Body of pancreas (tissue), 4 donors: ENCODE measurements at regions not wholly inside any gene's neighbourhood (a gene's known extent, or its start where the extent isn't known, plus 50 kb on each side); places are given as distances from the start of the nearest gene placed in this dataset.

Experiments used
- ATAC-seq: fragments of 150-250 bp; one replicate; pipeline ENCODE4 v1.9.1; 2016
- DNase-seq, 4 donors: peaks; one replicate each; pipeline ENCODE4 v3.0.0-alpha.2; 2019
- H3K27ac ChIP-seq, 4 donors: fragments of 200-600 bp; sonication (generic); 1 replicate in 3 of 4; 2 replicates in 1 of 4; pipeline versions ENCODE4 v1.5.1 to v1.6.1; 2016 to 2019; ENCODE audit warnings: mild to moderate bottlenecking in 1 of 4, mixed read lengths in 1 of 4, moderate library complexity in 1 of 4
- H3K27me3 ChIP-seq, 2 donors: fragments of 200-600 bp; sonication (generic); one replicate each; pipeline ENCODE4 v1.6.0; 2016; ENCODE audit warnings: mild to moderate bottlenecking in 1 of 2
- H3K36me3 ChIP-seq, 2 donors: fragments of 200-600 bp; sonication (generic); replicated peaks in 1 of 2; 2 replicates each; pipeline ENCODE4 v1.5.1; 2016; ENCODE audit warnings: low read depth in 2 of 2; ENCODE audit not compliant: insufficient read depth in 1 of 2
- H3K4me1 ChIP-seq: fragments of 200-600 bp; sonication (generic); one replicate; pipeline ENCODE4 v1.6.0; 2016
- H3K4me3 ChIP-seq, 2 donors: fragments of 200-600 bp; sonication (generic); 1 replicate in 1 of 2; 2 replicates in 1 of 2; pipeline ENCODE4 v1.5.1; 2016 to 2019
- H3K9me3 ChIP-seq, 3 donors: fragments of 200-600 bp; sonication (generic); 1 replicate in 2 of 3; 2 replicates in 1 of 3; pipeline ENCODE4 v1.5.1; 2016
- CTCF ChIP-seq, 7 experiments: fragments of 450-650 bp in 4 of 7; fragments of 200-600 bp in 3 of 7; sonication (generic) in 3 of 7; IDR thresholded peaks; one replicate each; pipeline ENCODE4 v1.5.1; 2016 to 2019; ENCODE audit warnings: antibody characterized with exemption in 7 of 7
- POLR2A ChIP-seq, 3 donors: fragments of 450-650 bp; IDR thresholded peaks; one replicate each; pipeline ENCODE4 v1.6.1; 2016; ENCODE audit warnings: antibody characterized with exemption in 3 of 3, mild to moderate bottlenecking in 2 of 3
- WGBS, 2 donors: methylation state at CpG; one replicate each; pipeline ENCODE4 v1.1.5; 2017; 5-methylcytosine and 5-hydroxymethylcytosine counted together
- intact Hi-C: fragments of 100-400 bp; cut with DNase I; formaldehyde crosslinking; loops from one replicate; pipeline ENCODE4 v1.15.1; 2023

GRCh38 chr1:217373761-217374701 lies 256.9 kb downstream of the GPATCH2 start:
- ATAC-seq (no peak), DNase-seq (no peak)
- 89 to 95% methylated on average over 8 to 11 of the region's 11 CpGs for WGBS, 2 donors
- Histone ChIP-seq H3K9me3 (no peaks in the 10 kb centered on the region), H3K36me3 (no peaks in the 10 kb centered on the region), H3K27ac (no peak overlapping the region), H3K4me1 (no peaks in the 10 kb centered on the region), H3K27me3 (no peaks in the 10 kb centered on the region), H3K4me3 (no peak overlapping the region)
- TF ChIP-seq POLR2A (IDR thresholded peaks at IDR 0.05) (no peak), CTCF (IDR thresholded peaks at IDR 0.05) (no peak)
- intact Hi-C loops = no loop called here

- Histone ChIP-seq H3K9me3 (no peaks in the 10 kb centered on the region), H3K4me3 (no peak overlapping the region), H3K4me1 (no peaks in the 10 kb centered on the region), H3K27me3 (no peaks in the 10 kb centered on the region), H3K27ac (no peak overlapping the region), H3K36me3 (no peaks in the 10 kb centered on the region)
- WGBS, 2 donors = 70 to 78% methylated on average over 3 to 7 of the region's 7 CpGs
- ATAC-seq = no peak
- TF ChIP-seq CTCF (IDR thresholded peaks at IDR 0.05) (no peak), POLR2A (IDR thresholded peaks at IDR 0.05) (no peak)
- intact Hi-C loops = no loop called here
- no peak for DNase-seq
Observed at GRCh38 chr1:217372049-217372970, 258.6 kb downstream of the GPATCH2 start.

GRCh38 chr1:217370757-217371156 lies 260.1 kb downstream of the GPATCH2 start:
- no peak for TF ChIP-seq POLR2A (IDR thresholded peaks at IDR 0.05)
- no peak for TF ChIP-seq CTCF (IDR thresholded peaks at IDR 0.05)
- Histone ChIP-seq H3K4me3 (no peak overlapping the region), H3K4me1 (no peaks in the 10 kb centered on the region), H3K36me3 (no peaks in the 10 kb centered on the region), H3K9me3 (no peaks in the 10 kb centered on the region), H3K27ac (no peak overlapping the region), H3K27me3 (no peaks in the 10 kb centered on the region)
- intact Hi-C loops = no loop called here
- DNase-seq = no peak
- 83 to 84% methylated on average over 10 of the region's 10 CpGs for WGBS, 2 donors
- ATAC-seq = no peak

- WGBS, 2 donors = 70 to 74% methylated on average over 9 of the region's 9 CpGs
- no peak for TF ChIP-seq CTCF (IDR thresholded peaks at IDR 0.05)
- TF ChIP-seq POLR2A (IDR thresholded peaks at IDR 0.05) = no peak
- no peaks in the 10 kb centered on the region for H3K9me3 ChIP-seq
- H3K36me3 ChIP-seq = no peaks in the 10 kb centered on the region
- intact Hi-C loops = no loop called here
- no peaks in the 10 kb centered on the region for H3K27me3 ChIP-seq
- no peaks in the 10 kb centered on the region for H3K4me1 ChIP-seq
- DNase-seq (no peak), ATAC-seq (no peak)
- no peak overlapping the region for H3K4me3 ChIP-seq
- no peak overlapping the region for H3K27ac ChIP-seq
Observed at GRCh38 chr1:217369996-217370551, 260.8 kb downstream of the GPATCH2 start.
